ENCODE measurements at regions not wholly inside any gene's neighbourhood (a gene's known extent, or its start where the extent isn't known, plus 50 kb on each side); places are given as distances from the start of the nearest gene placed in this dataset.

GRCh38 chr12:29066011-29066588, 83.0 kb upstream of the FAR2 start:
- no peak for DNase-seq

- no peak for DNase-seq
Measured at GRCh38 chr12:29067430-29067829, 81.6 kb upstream of the FAR2 start.

GRCh38 chr12:29070309-29070708, 78.8 kb upstream of the FAR2 start:
- DNase-seq: no peak

- no peak for DNase-seq
Measured at GRCh38 chr12:29071099-29071498, 78.0 kb upstream of the FAR2 start.

- DNase-seq: no peak
Measured at GRCh38 chr12:29072631-29073030, 76.4 kb upstream of the FAR2 start.

- DNase-seq: peak in 2 of 6 experiments; percentile 39 to 55
Measured at GRCh38 chr12:29073631-29074239, 75.3 kb upstream of the FAR2 start.

GRCh38 chr12:29081101-29081500, 68.0 kb upstream of the FAR2 start:
- DNase-seq: no peak

- no peak for DNase-seq
Measured at GRCh38 chr12:29082522-29082921, 66.6 kb upstream of the FAR2 start.

GRCh38 chr12:29086325-29087271, 62.5 kb upstream of the FAR2 start:
- DNase-seq: no peak

- peak in 2 of 6 experiments; percentile 31 to 34 for DNase-seq
Measured at GRCh38 chr12:29088611-29089219, 60.4 kb upstream of the FAR2 start.

Measured in stimulated activated naive CD4-positive, alpha-beta T cell (primary cell).